ENCODE measurements at regions not wholly inside any gene's neighbourhood (a gene's known extent, or its start where the extent isn't known, plus 50 kb on each side); places are given as distances from the start of the nearest gene placed in this dataset.

DNA sequence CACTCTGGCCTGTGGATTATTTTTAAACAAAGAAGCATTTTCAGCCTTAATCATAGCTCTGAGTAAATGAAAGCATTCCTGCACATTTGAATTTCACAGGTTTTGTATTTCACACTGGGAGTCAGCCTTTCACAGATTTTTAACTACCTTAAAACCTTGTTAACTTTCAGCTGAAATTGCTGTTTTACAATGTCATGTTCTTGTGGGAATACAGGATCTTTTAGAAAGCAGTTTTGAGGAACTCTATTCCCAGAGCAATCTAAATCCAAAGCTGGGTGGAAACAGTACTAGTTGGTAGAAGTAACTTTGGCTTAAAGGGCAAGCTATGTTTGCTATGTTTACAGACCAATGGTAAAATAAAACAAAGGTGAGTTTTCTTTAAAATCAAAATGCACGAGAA lies 600.6 kb downstream of the KCNJ2 start:
- 84% methylated on average over 1 of the region's 1 CpG for WGBS
- Histone ChIP-seq H3K9me3 (no peaks in the 10 kb centered on the region), H3K27ac (no peak overlapping the region), H3K4me1 (replicated peaks) (no peaks in the 10 kb centered on the region), H3K4me3 (no peak overlapping the region), H3K27me3 (replicated peaks; ENCODE audit: insufficient read depth) (no peaks in the 10 kb centered on the region), H3K36me3 (no peaks in the 10 kb centered on the region)
- TF ChIP-seq, protein P1, sequence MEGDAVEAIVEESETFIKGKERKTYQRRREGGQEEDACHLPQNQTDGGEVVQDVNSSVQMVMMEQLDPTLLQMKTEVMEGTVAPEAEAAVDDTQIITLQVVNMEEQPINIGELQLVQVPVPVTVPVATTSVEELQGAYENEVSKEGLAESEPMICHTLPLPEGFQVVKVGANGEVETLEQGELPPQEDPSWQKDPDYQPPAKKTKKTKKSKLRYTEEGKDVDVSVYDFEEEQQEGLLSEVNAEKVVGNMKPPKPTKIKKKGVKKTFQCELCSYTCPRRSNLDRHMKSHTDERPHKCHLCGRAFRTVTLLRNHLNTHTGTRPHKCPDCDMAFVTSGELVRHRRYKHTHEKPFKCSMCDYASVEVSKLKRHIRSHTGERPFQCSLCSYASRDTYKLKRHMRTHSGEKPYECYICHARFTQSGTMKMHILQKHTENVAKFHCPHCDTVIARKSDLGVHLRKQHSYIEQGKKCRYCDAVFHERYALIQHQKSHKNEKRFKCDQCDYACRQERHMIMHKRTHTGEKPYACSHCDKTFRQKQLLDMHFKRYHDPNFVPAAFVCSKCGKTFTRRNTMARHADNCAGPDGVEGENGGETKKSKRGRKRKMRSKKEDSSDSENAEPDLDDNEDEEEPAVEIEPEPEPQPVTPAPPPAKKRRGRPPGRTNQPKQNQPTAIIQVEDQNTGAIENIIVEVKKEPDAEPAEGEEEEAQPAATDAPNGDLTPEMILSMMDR (IDR thresholded peaks at IDR 0.05), result no peak
- TF ChIP-seq POLR2A (IDR thresholded peaks at IDR 0.05) (no peak), POLR2AphosphoS5 (IDR thresholded peaks at IDR 0.05) (no peak)
- no peak for DNase-seq (ENCODE audit: low spot score)
- intact Hi-C loops (cut with DNase I), result loop anchor here (10.0 kb wide), 1 partner anchor 1345 kb away; no protein-coding TSS in a partner anchor

DNA sequence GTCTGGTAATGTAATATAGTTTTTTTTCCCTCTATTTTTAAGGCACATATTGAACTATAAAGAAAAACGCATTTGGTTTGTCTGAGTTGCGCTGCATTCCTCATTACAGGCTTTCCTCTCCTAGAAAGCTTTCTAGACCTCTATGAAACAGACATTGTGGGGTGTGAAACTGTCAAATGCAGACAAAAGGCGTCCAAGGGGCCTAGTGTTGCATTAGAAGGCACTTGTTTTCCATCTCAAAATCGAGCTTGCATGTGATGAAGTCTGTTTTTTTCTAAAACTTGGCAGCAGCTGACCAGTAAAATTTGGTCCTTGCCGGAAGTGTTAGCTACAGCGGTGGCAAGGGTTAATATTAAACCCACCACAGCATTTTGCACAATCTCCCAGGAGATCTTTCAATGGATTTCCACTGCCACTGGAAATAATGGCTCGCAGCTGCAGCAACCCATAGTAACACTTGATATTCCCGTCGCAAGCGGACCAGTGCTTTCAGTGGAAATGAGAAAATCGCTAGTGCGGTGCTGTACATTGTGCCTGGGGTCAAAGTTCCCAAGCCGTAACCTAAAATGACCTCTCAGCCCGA lies 602.6 kb downstream of the KCNJ2 start:
- no peak for TF ChIP-seq POLR2A (IDR thresholded peaks at IDR 0.05)
- TF ChIP-seq, protein P1 (IDR thresholded peaks at IDR 0.05), result no peak
- no peak for TF ChIP-seq POLR2AphosphoS5 (IDR thresholded peaks at IDR 0.05)
- H3K27me3 ChIP-seq (replicated peaks; ENCODE audit: insufficient read depth), result no peaks in the 10 kb centered on the region
- DNase-seq (ENCODE audit: low spot score), result no peak
- no peaks in the 10 kb centered on the region for H3K36me3 ChIP-seq
- H3K27ac ChIP-seq, result no peak overlapping the region
- intact Hi-C loops (cut with DNase I), result loop anchor here (10.0 kb wide), 1 partner anchor 1343 kb away; no protein-coding TSS in a partner anchor
- H3K4me3 ChIP-seq, result no peak overlapping the region
- no peaks in the 10 kb centered on the region for H3K4me1 ChIP-seq (replicated peaks)
- H3K9me3 ChIP-seq, result no peaks in the 10 kb centered on the region
- 91% methylated on average over 14 of the region's 14 CpGs for WGBS

DNA sequence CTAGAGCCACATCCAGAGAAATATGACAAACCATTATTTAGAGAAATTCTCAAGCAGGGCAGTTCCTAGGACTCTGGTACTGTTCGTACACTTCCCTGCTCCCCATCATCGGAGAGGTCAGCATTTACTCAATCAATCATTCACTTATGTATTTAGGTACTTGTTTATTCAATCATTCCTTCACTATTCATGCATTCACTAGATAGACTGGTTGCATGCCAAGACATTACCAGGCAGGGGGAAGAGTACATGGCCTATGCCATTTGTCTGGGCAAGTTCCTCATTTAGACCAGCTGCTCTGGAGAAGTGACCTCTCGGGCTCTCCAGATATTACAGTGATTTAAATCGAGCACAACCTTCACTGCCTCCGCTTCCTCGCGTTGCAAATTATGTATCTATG lies 603.4 kb downstream of the KCNJ2 start:
- Histone ChIP-seq H3K4me3 (no peak overlapping the region), H3K27me3 (replicated peaks; ENCODE audit: insufficient read depth) (no peaks in the 10 kb centered on the region), H3K9me3 (no peaks in the 10 kb centered on the region), H3K36me3 (no peaks in the 10 kb centered on the region), H3K4me1 (replicated peaks) (no peaks in the 10 kb centered on the region), H3K27ac (no peak overlapping the region)
- TF ChIP-seq, protein P1 (IDR thresholded peaks at IDR 0.05), result no peak
- no peak for DNase-seq (ENCODE audit: low spot score)
- WGBS, result 75% methylated on average over 7 of the region's 7 CpGs
- intact Hi-C loops (cut with DNase I), result loop anchor here (10.0 kb wide), 1 partner anchor 1342 kb away; no protein-coding TSS in a partner anchor

DNA sequence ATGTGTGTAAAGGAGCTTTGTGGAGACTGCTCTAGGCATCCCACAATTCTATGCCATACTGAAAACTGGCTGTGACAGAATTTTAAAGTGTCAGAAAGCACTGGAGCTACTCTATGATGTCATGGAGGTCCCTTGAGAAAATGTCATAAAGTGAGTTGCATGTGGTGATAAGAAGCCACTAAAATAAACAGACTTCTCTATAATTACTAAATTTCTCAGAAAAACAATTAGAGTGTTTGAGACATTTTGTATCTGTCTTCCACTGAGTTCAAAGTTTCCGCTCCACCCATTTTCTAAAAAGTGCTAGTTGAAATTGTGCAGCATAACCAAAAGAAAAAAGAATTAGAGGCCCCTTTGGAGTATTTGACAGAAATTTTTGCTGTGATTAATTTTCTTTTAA lies 603.9 kb downstream of the KCNJ2 start:
- H3K4me3 ChIP-seq, result no peak overlapping the region
- TF ChIP-seq, protein P1 (IDR thresholded peaks at IDR 0.05), result no peak
- no peak for TF ChIP-seq POLR2A (IDR thresholded peaks at IDR 0.05)
- TF ChIP-seq POLR2AphosphoS5 (IDR thresholded peaks at IDR 0.05), result no peak
- no peaks in the 10 kb centered on the region for H3K36me3 ChIP-seq
- intact Hi-C loops (cut with DNase I), result loop anchor here (10.0 kb wide), 1 partner anchor 1342 kb away; no protein-coding TSS in a partner anchor
- H3K4me1 ChIP-seq (replicated peaks), result no peaks in the 10 kb centered on the region
- no peak for DNase-seq (ENCODE audit: low spot score)
- H3K9me3 ChIP-seq, result no peaks in the 10 kb centered on the region
- H3K27me3 ChIP-seq (replicated peaks; ENCODE audit: insufficient read depth), result no peaks in the 10 kb centered on the region
- 96% methylated on average over 1 of the region's 1 CpG for WGBS
- no peak overlapping the region for H3K27ac ChIP-seq
